ENCODE measurements at regions not wholly inside any gene's neighbourhood (a gene's known extent, or its start where the extent isn't known, plus 50 kb on each side); places are given as distances from the start of the nearest gene placed in this dataset.
"Not testable (repeated sequence)": the region's sequence is repeated elsewhere in the genome, so short reads cannot be mapped to it uniquely, and the experiment has no call there.

DNA sequence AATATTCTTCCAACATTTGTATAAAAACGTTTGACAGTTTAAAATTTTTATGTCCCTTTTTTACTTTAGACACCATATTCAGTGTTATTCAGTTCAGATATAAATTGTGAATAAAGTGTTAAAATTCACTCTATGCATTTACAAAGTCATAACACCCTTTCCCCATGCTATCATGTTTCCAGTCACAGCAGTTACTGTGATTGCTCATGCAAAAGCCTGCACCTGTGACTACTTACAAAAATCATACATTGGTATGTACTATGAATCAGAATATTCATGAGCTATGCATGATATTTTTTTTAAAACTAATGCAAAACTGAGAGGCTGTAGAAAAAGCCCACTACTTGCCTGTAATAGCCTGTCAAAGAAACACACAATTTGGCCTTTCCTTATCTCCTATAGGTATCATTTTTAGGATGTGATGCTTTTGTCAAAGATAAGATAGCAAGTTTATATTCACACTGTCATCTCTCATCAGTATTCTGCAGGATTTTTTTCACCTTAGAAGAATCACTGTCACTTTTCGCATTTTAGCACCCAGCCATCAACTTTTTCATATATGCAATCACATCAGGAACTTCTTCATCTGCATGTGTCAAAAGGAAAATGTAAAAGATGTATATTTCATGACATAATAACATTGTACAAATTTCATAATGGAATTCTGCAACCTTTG is 443.2 kb downstream of the C12orf50 start:
- no peaks in the 10 kb centered on the region for H3K9me3 ChIP-seq (ENCODE audit: control insufficient read depth, insufficient read depth, low read length)
- no peaks in the 10 kb centered on the region for H4K20me1 ChIP-seq (ENCODE audit: control insufficient read depth, insufficient read depth, low read depth, low read length)
- H3F3A ChIP-seq (ENCODE audit: control insufficient read depth, insufficient read depth): no peaks in the 10 kb centered on the region
- no peaks in the 10 kb centered on the region for H3K36me3 ChIP-seq (ENCODE audit: control insufficient read depth, low read length)
- H3K9me2 ChIP-seq (replicated peaks; ENCODE audit: control insufficient read depth, low read length): no peaks in the 10 kb centered on the region
- TF ChIP-seq EZH2phosphoT487 (IDR thresholded peaks at IDR 0.05; ENCODE audit: borderline replicate concordance, low read length): no peak
- TF ChIP-seq, protein P1, sequence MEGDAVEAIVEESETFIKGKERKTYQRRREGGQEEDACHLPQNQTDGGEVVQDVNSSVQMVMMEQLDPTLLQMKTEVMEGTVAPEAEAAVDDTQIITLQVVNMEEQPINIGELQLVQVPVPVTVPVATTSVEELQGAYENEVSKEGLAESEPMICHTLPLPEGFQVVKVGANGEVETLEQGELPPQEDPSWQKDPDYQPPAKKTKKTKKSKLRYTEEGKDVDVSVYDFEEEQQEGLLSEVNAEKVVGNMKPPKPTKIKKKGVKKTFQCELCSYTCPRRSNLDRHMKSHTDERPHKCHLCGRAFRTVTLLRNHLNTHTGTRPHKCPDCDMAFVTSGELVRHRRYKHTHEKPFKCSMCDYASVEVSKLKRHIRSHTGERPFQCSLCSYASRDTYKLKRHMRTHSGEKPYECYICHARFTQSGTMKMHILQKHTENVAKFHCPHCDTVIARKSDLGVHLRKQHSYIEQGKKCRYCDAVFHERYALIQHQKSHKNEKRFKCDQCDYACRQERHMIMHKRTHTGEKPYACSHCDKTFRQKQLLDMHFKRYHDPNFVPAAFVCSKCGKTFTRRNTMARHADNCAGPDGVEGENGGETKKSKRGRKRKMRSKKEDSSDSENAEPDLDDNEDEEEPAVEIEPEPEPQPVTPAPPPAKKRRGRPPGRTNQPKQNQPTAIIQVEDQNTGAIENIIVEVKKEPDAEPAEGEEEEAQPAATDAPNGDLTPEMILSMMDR (IDR thresholded peaks at IDR 0.05; ENCODE audit: low read depth, low read length, poor library complexity, severe bottlenecking): no peak
- H3K4me3 ChIP-seq (ENCODE audit: low read length): no peak overlapping the region
- H3K4me2 ChIP-seq (ENCODE audit: low read length): no peak overlapping the region
- no peaks in the 10 kb centered on the region for H3K79me2 ChIP-seq (ENCODE audit: control insufficient read depth, low read length)
- H3K27ac ChIP-seq (ENCODE audit: low read depth, low read length): no peak overlapping the region
- H3K27me3 ChIP-seq (ENCODE audit: control insufficient read depth, low read length): no peaks in the 10 kb centered on the region
- H3K4me1 ChIP-seq (ENCODE audit: control insufficient read depth, low read length): no peaks in the 10 kb centered on the region

DNA sequence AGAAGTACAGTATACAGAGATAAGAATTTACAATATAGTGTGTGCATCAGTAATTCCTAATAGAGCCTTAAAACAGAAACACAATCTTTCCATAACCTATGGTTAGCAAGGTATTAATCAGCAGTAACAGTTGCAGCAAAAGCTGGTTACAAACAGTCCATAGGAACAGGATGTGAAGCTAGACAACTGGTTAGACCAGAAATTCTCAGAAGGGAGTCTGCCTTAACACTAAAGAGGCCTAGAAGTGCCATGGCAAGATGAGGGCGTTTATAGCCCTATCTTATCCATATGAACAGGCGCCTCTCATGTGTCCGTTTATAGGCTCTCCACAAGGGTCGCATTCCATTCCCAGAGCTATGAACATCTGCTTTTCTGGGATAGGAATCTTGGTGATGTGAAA is 450.1 kb downstream of the C12orf50 start:
- not testable (repeated sequence) for H3K9me3 ChIP-seq (ENCODE audit: control insufficient read depth, insufficient read depth, low read length); H3K9me2 ChIP-seq (replicated peaks; ENCODE audit: control insufficient read depth, low read length); H3K4me1 ChIP-seq (ENCODE audit: control insufficient read depth, low read length); H4K20me1 ChIP-seq (ENCODE audit: control insufficient read depth, insufficient read depth, low read depth, low read length); H3K4me3 ChIP-seq (ENCODE audit: low read length); H3K79me2 ChIP-seq (ENCODE audit: control insufficient read depth, low read length); H3K36me3 ChIP-seq (ENCODE audit: control insufficient read depth, low read length); H3K4me2 ChIP-seq (ENCODE audit: low read length); H3K27ac ChIP-seq (ENCODE audit: low read depth, low read length); H3F3A ChIP-seq (ENCODE audit: control insufficient read depth, insufficient read depth); H3K27me3 ChIP-seq (ENCODE audit: control insufficient read depth, low read length)

DNA sequence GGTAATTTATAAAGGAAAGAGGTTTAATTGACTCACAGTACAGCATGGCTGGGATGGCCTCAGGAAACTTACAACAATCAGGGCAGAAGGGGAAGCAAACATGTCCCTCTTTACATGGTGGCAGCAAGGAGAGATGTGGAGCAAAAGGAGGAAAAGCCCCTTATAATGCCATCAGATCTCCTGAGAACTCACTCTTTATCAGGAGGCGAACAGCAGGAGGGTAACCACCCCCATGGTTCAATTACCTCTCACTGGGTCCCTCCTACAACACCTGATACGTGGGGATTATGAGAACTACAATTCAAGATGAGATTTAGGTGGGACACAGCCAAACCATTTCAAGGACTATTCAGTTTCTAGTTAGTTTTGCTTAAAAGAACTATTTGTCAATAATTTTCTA is 453.3 kb downstream of the C12orf50 start:
- H3K27me3 ChIP-seq (ENCODE audit: control insufficient read depth, low read length): no peaks in the 10 kb centered on the region
- H3K36me3 ChIP-seq (ENCODE audit: control insufficient read depth, low read length): no peaks in the 10 kb centered on the region
- H3K4me3 ChIP-seq (ENCODE audit: low read length): no peak overlapping the region
- H3K4me2 ChIP-seq (ENCODE audit: low read length): no peak overlapping the region
- H3K27ac ChIP-seq (ENCODE audit: low read depth, low read length): no peak overlapping the region
- no peak for TF ChIP-seq EZH2phosphoT487 (IDR thresholded peaks at IDR 0.05; ENCODE audit: borderline replicate concordance, low read length)
- TF ChIP-seq, protein P1 (IDR thresholded peaks at IDR 0.05; ENCODE audit: low read depth, low read length, poor library complexity, severe bottlenecking): no peak
- H3K79me2 ChIP-seq (ENCODE audit: control insufficient read depth, low read length): no peaks in the 10 kb centered on the region
- no peaks in the 10 kb centered on the region for H3K9me2 ChIP-seq (replicated peaks; ENCODE audit: control insufficient read depth, low read length)
- H3F3A ChIP-seq (ENCODE audit: control insufficient read depth, insufficient read depth): no peaks in the 10 kb centered on the region
- H3K9me3 ChIP-seq (ENCODE audit: control insufficient read depth, insufficient read depth, low read length): no peaks in the 10 kb centered on the region
- H3K4me1 ChIP-seq (ENCODE audit: control insufficient read depth, low read length): no peaks in the 10 kb centered on the region
- H4K20me1 ChIP-seq (ENCODE audit: control insufficient read depth, insufficient read depth, low read depth, low read length): no peaks in the 10 kb centered on the region

DNA sequence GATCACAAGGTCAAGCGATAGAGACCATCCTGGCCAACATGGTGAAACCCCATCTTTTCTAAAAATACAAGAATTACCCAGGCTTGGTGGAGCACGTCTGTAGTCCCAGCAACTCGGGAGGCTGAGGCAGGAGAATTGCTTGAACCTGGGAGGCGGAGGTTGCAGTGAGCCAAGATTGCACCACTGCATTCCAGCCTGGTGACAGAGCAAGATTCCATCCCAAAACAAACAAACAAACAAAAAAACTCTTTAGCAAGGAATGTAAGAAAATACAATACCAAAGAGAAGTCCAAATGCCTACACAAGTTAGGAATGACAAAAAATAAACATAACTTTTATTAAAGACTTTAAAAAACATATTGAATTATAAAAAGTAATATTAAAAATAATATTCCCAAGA is 462.3 kb downstream of the C12orf50 start:
- H3K36me3 ChIP-seq (ENCODE audit: control insufficient read depth, low read length); H3K9me2 ChIP-seq (replicated peaks; ENCODE audit: control insufficient read depth, low read length); H3K9me3 ChIP-seq (ENCODE audit: control insufficient read depth, insufficient read depth, low read length); H3K4me3 ChIP-seq (ENCODE audit: low read length); H3K27ac ChIP-seq (ENCODE audit: low read depth, low read length); H3F3A ChIP-seq (ENCODE audit: control insufficient read depth, insufficient read depth); H3K4me1 ChIP-seq (ENCODE audit: control insufficient read depth, low read length); H3K27me3 ChIP-seq (ENCODE audit: control insufficient read depth, low read length); H4K20me1 ChIP-seq (ENCODE audit: control insufficient read depth, insufficient read depth, low read depth, low read length); H3K4me2 ChIP-seq (ENCODE audit: low read length); H3K79me2 ChIP-seq (ENCODE audit: control insufficient read depth, low read length): not testable (repeated sequence)

Data from DOHH2 (cell line).